K562 (cell line): ENCODE measurements at regions not wholly inside any gene's neighbourhood (a gene's known extent, or its start where the extent isn't known, plus 50 kb on each side); places are given as distances from the start of the nearest gene placed in this dataset.

Source experiments
- ATAC-seq: fragments of 200-7000 bp; cut with Tn5 transposase; 3 replicates; pipeline ENCODE4 v1.9.1; 2020; ENCODE audit warnings: moderate library complexity
- BruUV-seq: library from RNA; stranded (reverse); fragments of 400-500 nt; replicated peaks from 2 replicates; lab custom pipeline; 2021; lab: Mats Ljungman, UMichigan
- CTCF ChIA-PET: fragments of 300-600 bp; formaldehyde crosslinking; extraction: SDS; loops from one replicate; lab custom pipeline; 2021; ENCODE audit warnings: low intra/inter-chr PET ratio; lab: Yijun Ruan, JAX
- POLR2A ChIA-PET: fragments of 300-600, 350-650 bp; sonication (Branson Sonifier 250); formaldehyde crosslinking; extraction: SDS; loops from one replicate; lab custom pipeline; 2021; ENCODE audit warnings: antibody characterized with exemption, inconsistent platforms; lab: Yijun Ruan, JAX
- DNase-seq, 4 experiments: peaks; one replicate each; pipeline versions ENCODE4 v3.0.0 to v3.0.0-alpha.2; 2011 to 2018; ENCODE audit warnings: low spot score in 3 of 4, mixed read lengths in 3 of 4; ENCODE audit errors: extremely low read depth in 1 of 4
- FAIRE-seq: peaks from 2 replicates; lab custom pipeline; 2011; peaks lifted over from hg19 to GRCh38; lab: Jason Lieb, UNC
- H2AFZ ChIP-seq: 2 replicates; pipeline ENCODE4 v1.6.0; 2011; ENCODE audit warnings: low read depth, low read length, control low read depth, inconsistent platforms
- H3K27ac ChIP-seq: fragments of 200-600 bp; 3 replicates; pipeline ENCODE4 v1.8.0; 2011; ENCODE audit warnings: low read depth, mild to moderate bottlenecking, control low read depth, inconsistent platforms, low read length, moderate library complexity, mixed read lengths; ENCODE audit errors: extremely low read depth
- H3K27me3 ChIP-seq, 2 experiments: fragments of 300-600 bp in 1 of 2; 2 replicates in 1 of 2; 3 replicates in 1 of 2; pipeline versions ENCODE4 v1.6.0 to v1.8.0; 2011; ENCODE audit warnings: inconsistent platforms in 2 of 2, low read length in 2 of 2, mild to moderate bottlenecking in 1 of 2, mixed read lengths in 1 of 2, moderate library complexity in 1 of 2; ENCODE audit not compliant: control insufficient read depth in 2 of 2, insufficient read depth in 2 of 2
- H3K36me3 ChIP-seq: fragments of 300-600 bp; 3 replicates; pipeline ENCODE4 v1.8.0; 2011; ENCODE audit warnings: mild to moderate bottlenecking, low read length, inconsistent platforms; ENCODE audit not compliant: control insufficient read depth, insufficient read depth
- H3K4me1 ChIP-seq, 2 experiments: fragments of 200-600 bp in 1 of 2; replicated peaks in 1 of 2; 2 replicates in 1 of 2; 3 replicates in 1 of 2; pipeline versions ENCODE4 v1.5.1 to v1.8.0; 2011; ENCODE audit warnings: inconsistent platforms in 2 of 2, low read length in 2 of 2, mild to moderate bottlenecking in 1 of 2, mixed read lengths in 1 of 2, moderate library complexity in 1 of 2; ENCODE audit not compliant: control insufficient read depth in 2 of 2, insufficient read depth in 2 of 2
- H3K4me2 ChIP-seq: 2 replicates; pipeline ENCODE4 v1.6.1; 2011; ENCODE audit warnings: low read length, control low read depth, inconsistent platforms, mixed read lengths; ENCODE audit not compliant: insufficient read depth
- H3K4me3 ChIP-seq: fragments of 200-600 bp; sonication (generic), shearing (Covaris generic); 2 replicates; pipeline ENCODE4 v1.5.1; 2016; ENCODE audit warnings: control low read depth, inconsistent platforms
- H3K79me2 ChIP-seq: fragments of 200-600 bp; 3 replicates; pipeline ENCODE4 v1.8.0; 2011; ENCODE audit warnings: low read length, inconsistent platforms; ENCODE audit not compliant: control insufficient read depth, insufficient read depth
- H3K9ac ChIP-seq, 2 experiments: 2 replicates each; pipeline versions ENCODE4 v1.6.0 to v1.6.1; 2011; ENCODE audit warnings: low read depth in 2 of 2, low read length in 2 of 2, control low read depth in 1 of 2, inconsistent platforms in 1 of 2, mild to moderate bottlenecking in 1 of 2, mixed read lengths in 1 of 2; ENCODE audit not compliant: insufficient read depth in 1 of 2
- H3K9me1 ChIP-seq: one replicate; pipeline ENCODE4 v1.6.0; 2011; ENCODE audit warnings: inconsistent platforms, mild to moderate bottlenecking, low read length, moderate library complexity; ENCODE audit not compliant: control insufficient read depth, insufficient read depth
- H3K9me3 ChIP-seq: replicated peaks from 2 replicates; pipeline ENCODE4 v1.5.1; 2011; ENCODE audit warnings: low read depth, low read length, inconsistent platforms; ENCODE audit not compliant: control insufficient read depth, insufficient read depth
- H4K20me1 ChIP-seq: replicated peaks from 2 replicates; pipeline ENCODE4 v1.6.1; 2011; ENCODE audit warnings: low read length, inconsistent platforms, mixed read lengths; ENCODE audit not compliant: control insufficient read depth, insufficient read depth
- BDP1 ChIP-seq: IDR thresholded peaks from 3 replicates; pipeline ENCODE4 v1.6.1; 2011; ENCODE audit not compliant: insufficient read length, insufficient read depth
- CBFA2T2 ChIP-seq: fragments of 450-650 bp; conservative IDR thresholded peaks from 2 replicates; pipeline ENCODE4 v1.6.1; 2017; ENCODE audit warnings: mild to moderate bottlenecking
- CBX8 ChIP-seq: fragments of 200-600 bp; sonication (generic); IDR thresholded peaks from 2 replicates; pipeline ENCODE4 v1.6.1; 2012; ENCODE audit warnings: borderline replicate concordance, mixed run types, low read depth, mild to moderate bottlenecking, moderate library complexity, mixed read lengths, low read length, control low read depth, inconsistent platforms; ENCODE audit not compliant: poor library complexity, severe bottlenecking; ENCODE audit errors: extremely low read depth
- ILF3 ChIP-seq: fragments of 450-650 bp; IDR thresholded peaks from 2 replicates; pipeline ENCODE4 v1.6.1; 2018; ENCODE audit warnings: antibody characterized with exemption, mild to moderate bottlenecking, moderate library complexity, borderline replicate concordance
- NR3C1 ChIP-seq: sonication (generic); formaldehyde crosslinking; IDR thresholded peaks from 2 replicates; pipeline ENCODE4 v1.8.1; 2022; ENCODE audit warnings: missing genetic modification reagents
- PHF21A ChIP-seq: fragments of 450-650 bp; IDR thresholded peaks from 2 replicates; pipeline ENCODE4 v1.6.1; 2017; ENCODE audit warnings: low read depth, borderline replicate concordance
- PTBP1 ChIP-seq: fragments of 200-400 bp; formaldehyde crosslinking; IDR thresholded peaks from 2 replicates; pipeline ENCODE4 v1.6.1; 2017; ENCODE audit warnings: low read depth, low read length
- RBM34 ChIP-seq: fragments of 200-400 bp; formaldehyde crosslinking; IDR thresholded peaks from 2 replicates; pipeline ENCODE4 v1.6.1; 2018; ENCODE audit warnings: low read length, borderline replicate concordance; ENCODE audit not compliant: insufficient read depth
- SIN3A ChIP-seq, 2 experiments: fragments of 150-350 bp in 1 of 2; IDR thresholded peaks; 2 replicates each; pipeline ENCODE4 v1.6.1; 2011 to 2016; ENCODE audit warnings: borderline replicate concordance in 2 of 2, low read depth in 2 of 2, low read length in 2 of 2, mild to moderate bottlenecking in 2 of 2, moderate library complexity in 2 of 2; ENCODE audit not compliant: control insufficient read depth in 1 of 2
- TRIM24 ChIP-seq, 2 experiments: fragments of 450-650 bp; IDR thresholded peaks; 2 replicates each; pipeline ENCODE4 v1.6.1; 2016
- ZMIZ1 ChIP-seq, 2 experiments: fragments of 150-350 bp in 1 of 2; IDR thresholded peaks; 2 replicates each; pipeline ENCODE4 v1.6.1; 2012 to 2016; ENCODE audit warnings: low read depth in 2 of 2, low read length in 2 of 2, mild to moderate bottlenecking in 1 of 2, moderate library complexity in 1 of 2
- ZNF644 ChIP-seq: fragments of 200-800 bp; sonication (Bioruptor generic); IDR thresholded peaks from 2 replicates; pipeline ENCODE4 v1.6.1; 2016; ENCODE audit warnings: low read depth, missing genetic modification characterization, missing compliant biosample characterization
- ZNF695 ChIP-seq: fragments of 450-650 bp; formaldehyde crosslinking; IDR thresholded peaks from 2 replicates; pipeline ENCODE4 v1.4.0; 2020; ENCODE audit warnings: mild to moderate bottlenecking, moderate library complexity
- in situ Hi-C: fragments of 300-500 bp; cut with MboI; formaldehyde crosslinking; loops from 4 replicates; pipeline ENCODE4 v1.15.0; 2018; ENCODE audit warnings: inconsistent platforms, mixed read lengths
- intact Hi-C: fragments of 100-400 bp; cut with micrococcal nuclease; formaldehyde crosslinking; loops from 2 replicates; pipeline ENCODE4 v1.14.2; 2022

- no peak for DNase-seq
- no peaks in the 10 kb centered on the region for H3K4me1 ChIP-seq
- TF ChIP-seq ILF3 = no peak
- TF ChIP-seq CBX8 = no peak
- TF ChIP-seq ZNF644 (tag) = no peak
- no peak for TF ChIP-seq TRIM24 (IDR thresholded peaks at IDR 0.05)
- no peak for TF ChIP-seq BDP1
- no peak for TF ChIP-seq PHF21A
- no peak for TF ChIP-seq PTBP1
- TF ChIP-seq RBM34 = no peak
- TF ChIP-seq NR3C1 (CRISPR knock-in tag) = no peak
- TF ChIP-seq ZMIZ1 (IDR thresholded peaks at IDR 0.05; ENCODE audit: low read depth in 2 of 2, low read length in 2 of 2) = no peak
- no peak for TF ChIP-seq CBFA2T2
- no peak for TF ChIP-seq SIN3A (IDR thresholded peaks at IDR 0.05; ENCODE audit: borderline replicate concordance in 2 of 2, control insufficient read depth in 1 of 2, low read depth in 2 of 2, low read length in 2 of 2)
- no peak for TF ChIP-seq ZNF695 (CRISPR knock-in tag)
- ChIA-PET CTCF (no interaction called here), POLR2A (no interaction called here)
- H4K20me1 ChIP-seq = no peaks in the 10 kb centered on the region
- no peaks in the 10 kb centered on the region for H3K9me3 ChIP-seq
- H3K27me3 ChIP-seq = no peaks in the 10 kb centered on the region
- H3K4me3 ChIP-seq = no peak overlapping the region
- no peak overlapping the region for H2AFZ ChIP-seq
- FAIRE-seq = no peak
- in situ Hi-C loops = no loop called here
- H3K27ac ChIP-seq = no peak overlapping the region
- intact Hi-C loops = no loop called here
- H3K36me3 ChIP-seq = no peaks in the 10 kb centered on the region
- H3K79me2 ChIP-seq = no peaks in the 10 kb centered on the region
- H3K4me2 ChIP-seq = no peak overlapping the region
- no peak overlapping the region for H3K9ac ChIP-seq
- no peaks in the 10 kb centered on the region for H3K9me1 ChIP-seq
- ATAC-seq = no peak
- BruUV-seq = no TSS peak
These were observed 259.2 kb downstream of the WDR11 start for GRCh38 chr10:121110369-121110768.
